ENCODE measurements at regions not wholly inside any gene's neighbourhood (a gene's known extent, or its start where the extent isn't known, plus 50 kb on each side); places are given as distances from the start of the nearest gene placed in this dataset.
"Not testable (repeated sequence)": the region's sequence is repeated elsewhere in the genome, so short reads cannot be mapped to it uniquely, and the experiment has no call there.

- Histone ChIP-seq H3K27ac (replicated peaks in 1 of 4) (no peak overlapping the region), H3K27me3 (no peaks in the 10 kb centered on the region), H3K9me3 (no peaks in the 10 kb centered on the region), H3K4me3 (no peak overlapping the region), H3K36me3 (no peaks in the 10 kb centered on the region), H3K4me1 (no peaks in the 10 kb centered on the region)
- TF ChIP-seq POLR2AphosphoS5 (IDR thresholded peaks at IDR 0.05) (no peak), EP300 (IDR thresholded peaks at IDR 0.05) (no peak), CTCF (IDR thresholded peaks at IDR 0.05) (no peak), POLR2A (IDR thresholded peaks at IDR 0.05; ENCODE audit: low read depth) (no peak)
- DNase-seq (ENCODE audit: extremely low spot score) = peak; percentile 55
- intact Hi-C loops (cut with DNase I) = no loop called here
- 73% methylated on average over 4 of the region's 4 CpGs for WGBS
Measured at GRCh38 chr12:92378682-92379479, 233.2 kb upstream of the BTG1 start.

DNA sequence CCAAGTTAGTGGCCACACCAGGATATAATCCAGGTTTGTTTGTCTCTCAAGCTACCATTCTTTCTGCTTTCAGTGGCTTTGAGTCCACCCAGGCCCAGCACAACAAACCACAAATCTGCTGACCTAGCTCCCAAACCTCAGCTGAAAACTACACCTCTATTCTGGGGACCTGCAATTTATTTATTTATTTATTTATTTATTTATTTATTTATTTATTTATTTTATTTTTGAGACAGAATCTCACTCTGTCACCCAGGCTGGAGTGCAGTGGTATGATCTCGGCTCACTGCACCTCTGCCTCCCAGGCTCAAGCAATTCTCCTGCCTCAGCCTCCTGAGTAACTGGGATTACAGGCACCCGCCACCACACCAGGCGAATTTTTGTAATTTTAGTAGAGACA, 229.9 kb upstream of the BTG1 start:
- H3K27ac ChIP-seq (replicated peaks in 1 of 4); H3K4me1 ChIP-seq; DNase-seq (ENCODE audit: extremely low spot score); H3K4me3 ChIP-seq; H3K36me3 ChIP-seq; H3K27me3 ChIP-seq; H3K9me3 ChIP-seq; intact Hi-C loops (cut with DNase I): not testable (repeated sequence)
- WGBS = 91% methylated on average over 3 of the region's 3 CpGs

DNA sequence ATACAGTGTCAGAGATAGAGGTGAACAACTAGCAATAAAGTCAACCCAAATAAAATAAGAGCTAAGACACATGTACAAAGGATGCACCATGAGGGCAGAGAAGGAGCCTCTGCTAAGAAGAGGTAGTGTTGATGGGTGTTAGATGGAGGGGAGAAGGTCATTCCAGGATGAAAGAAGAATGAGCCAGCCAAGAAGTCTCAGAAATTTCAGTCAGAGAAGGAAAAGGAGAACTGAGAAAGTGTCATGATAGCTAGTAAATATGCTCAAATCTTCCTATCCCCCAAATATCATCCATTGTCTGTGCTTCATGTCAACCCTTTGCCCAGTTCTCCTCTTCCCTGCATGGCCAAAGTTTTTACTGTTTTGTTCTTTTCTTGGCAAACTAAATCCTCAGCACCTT, 225.2 kb upstream of the BTG1 start:
- Histone ChIP-seq H3K27me3 (no peaks in the 10 kb centered on the region), H3K9me3 (no peaks in the 10 kb centered on the region), H3K27ac (replicated peaks in 1 of 4) (no peak overlapping the region), H3K4me1 (no peaks in the 10 kb centered on the region), H3K4me3 (no peak overlapping the region), H3K36me3 (no peaks in the 10 kb centered on the region)
- intact Hi-C loops (cut with DNase I) = no loop called here
- no peak for DNase-seq (ENCODE audit: extremely low spot score)
- TF ChIP-seq CTCF (IDR thresholded peaks at IDR 0.05) = no peak

GRCh38 chr12:92369636-92370035, 224.0 kb upstream of the BTG1 start:
- Histone ChIP-seq H3K36me3 (no peaks in the 10 kb centered on the region), H3K27ac (replicated peaks in 1 of 4) (no peak overlapping the region), H3K4me3 (no peak overlapping the region), H3K27me3 (no peaks in the 10 kb centered on the region), H3K4me1 (no peaks in the 10 kb centered on the region), H3K9me3 (no peaks in the 10 kb centered on the region)
- DNase-seq (ENCODE audit: extremely low spot score) = no peak
- TF ChIP-seq POLR2AphosphoS5 (IDR thresholded peaks at IDR 0.05) (no peak), EP300 (IDR thresholded peaks at IDR 0.05) (no peak), CTCF (IDR thresholded peaks at IDR 0.05) (no peak), POLR2A (IDR thresholded peaks at IDR 0.05; ENCODE audit: low read depth) (no peak)
- intact Hi-C loops (cut with DNase I) = no loop called here
- 97% methylated on average over 2 of the region's 2 CpGs for WGBS

DNA sequence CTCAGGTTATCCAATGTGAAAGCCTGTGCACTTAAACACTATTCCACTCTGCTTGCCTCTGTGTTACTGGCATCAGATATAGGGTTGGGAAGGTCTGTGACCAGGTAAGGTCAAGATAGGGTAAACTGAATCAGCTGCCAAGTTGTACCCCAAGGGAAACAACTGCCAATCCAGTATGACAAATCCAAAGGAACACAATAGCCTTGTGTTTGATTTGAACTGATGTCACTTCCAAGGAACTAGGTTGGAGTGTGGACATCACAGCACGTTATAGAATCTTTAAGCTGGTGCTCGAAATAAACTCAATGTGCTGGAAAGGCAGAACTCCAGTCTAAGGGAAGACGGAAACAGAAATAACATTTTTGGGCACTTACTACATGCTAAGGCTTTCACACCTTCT, 223.4 kb upstream of the BTG1 start:
- no peak for TF ChIP-seq EP300 (IDR thresholded peaks at IDR 0.05)
- no peak for TF ChIP-seq POLR2AphosphoS5 (IDR thresholded peaks at IDR 0.05)
- TF ChIP-seq POLR2A (IDR thresholded peaks at IDR 0.05; ENCODE audit: low read depth) = no peak
- TF ChIP-seq CTCF (IDR thresholded peaks at IDR 0.05) = no peak
- 90% methylated on average over 3 of the region's 3 CpGs for WGBS

More for the DNA sequence above, 223.4 kb upstream of the BTG1 start:
- Histone ChIP-seq H3K4me1 (no peaks in the 10 kb centered on the region), H3K4me3 (no peak overlapping the region), H3K9me3 (no peaks in the 10 kb centered on the region), H3K36me3 (no peaks in the 10 kb centered on the region), H3K27ac (replicated peaks in 1 of 4) (no peak overlapping the region), H3K27me3 (no peaks in the 10 kb centered on the region)
- intact Hi-C loops (cut with DNase I) = no loop called here
- no peak for DNase-seq (ENCODE audit: extremely low spot score)
